ENCODE measurements at regions not wholly inside any gene's neighbourhood (a gene's known extent, or its start where the extent isn't known, plus 50 kb on each side); places are given as distances from the start of the nearest gene placed in this dataset.

DNA sequence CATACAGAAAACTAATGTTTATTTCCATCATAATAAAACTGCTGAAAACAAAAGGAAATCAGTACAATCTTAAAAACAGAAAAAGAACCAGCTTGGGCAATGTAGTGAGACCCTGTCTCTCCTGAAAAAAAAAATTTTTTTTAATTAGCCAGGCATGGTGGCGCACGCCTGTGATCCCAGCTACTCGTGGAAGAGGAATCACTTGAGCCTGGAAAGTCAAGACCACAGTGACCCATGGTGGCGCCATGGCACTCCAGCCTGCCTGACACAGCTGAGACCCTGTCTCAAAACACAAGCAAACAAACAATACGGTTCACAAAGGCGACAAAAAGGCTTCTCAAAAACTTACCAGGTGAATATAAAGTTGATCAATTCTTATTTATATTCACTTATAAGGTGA lies 289.7 kb downstream of the BRD1 start:
- TF ChIP-seq POLR2AphosphoS5 (IDR thresholded peaks at IDR 0.05; ENCODE audit: borderline replicate concordance, low read depth, low read length) (no peak), EZH2 (IDR thresholded peaks at IDR 0.05) (no peak)
